ENCODE measurements at regions not wholly inside any gene's neighbourhood (a gene's known extent, or its start where the extent isn't known, plus 50 kb on each side); places are given as distances from the start of the nearest gene placed in this dataset.

DNA sequence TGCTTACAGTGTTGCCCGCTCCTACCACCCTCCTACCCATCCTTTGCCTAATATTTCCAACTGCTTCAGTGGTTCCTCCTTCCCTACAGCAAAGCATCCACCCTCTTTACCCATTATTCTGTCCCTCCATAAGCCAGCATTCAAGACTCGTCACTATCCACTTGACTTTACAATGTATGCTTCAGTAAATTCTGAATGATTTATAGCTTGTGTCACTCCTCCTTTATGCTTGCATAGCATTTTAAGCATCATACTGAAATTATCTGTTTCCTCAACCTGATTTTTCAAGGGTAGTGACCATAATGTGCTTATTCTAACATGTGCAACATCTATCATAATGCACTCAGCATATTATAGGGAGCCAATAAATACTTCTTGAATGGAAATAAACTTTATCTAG lies 365.5 kb downstream of the RAB28 start:
- DNase-seq, result no peak

DNA sequence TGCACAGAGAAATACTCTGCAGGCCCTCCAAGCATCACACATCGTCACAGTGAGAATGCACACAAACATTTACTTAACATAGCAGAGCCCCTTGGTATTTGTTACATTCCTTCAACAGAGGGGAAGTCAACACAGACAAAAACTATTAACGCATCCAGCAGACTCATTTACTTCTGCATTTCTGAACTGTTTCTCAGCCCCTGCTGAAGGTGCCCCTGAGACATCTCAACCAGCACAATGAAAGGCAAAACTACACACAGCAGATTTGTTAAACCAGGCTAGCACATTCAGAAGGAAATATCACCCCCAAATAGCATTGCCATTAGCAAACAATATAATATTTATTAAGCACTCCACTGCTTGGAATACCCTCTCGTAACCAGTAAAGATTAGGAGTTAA lies 367.0 kb downstream of the RAB28 start:
- no peak for DNase-seq

DNA sequence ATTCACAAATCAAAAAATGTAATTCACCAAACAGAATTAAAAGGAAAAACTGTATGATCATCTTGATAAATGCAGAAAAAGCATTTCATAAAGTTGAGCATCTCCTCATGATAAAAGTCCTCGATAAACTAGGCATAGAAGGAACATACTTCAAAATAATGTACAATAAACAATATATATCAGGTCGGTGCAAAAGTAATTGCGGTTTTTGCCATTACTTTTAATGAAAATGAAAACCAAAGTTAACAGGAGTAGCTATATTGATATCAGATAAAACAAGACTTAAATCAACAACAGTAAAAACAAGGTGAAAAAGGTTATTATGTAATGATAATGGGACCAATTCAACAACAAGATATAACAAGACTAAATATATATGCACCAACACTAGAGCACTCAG lies 372.1 kb downstream of the RAB28 start:
- no peak for DNase-seq

DNA sequence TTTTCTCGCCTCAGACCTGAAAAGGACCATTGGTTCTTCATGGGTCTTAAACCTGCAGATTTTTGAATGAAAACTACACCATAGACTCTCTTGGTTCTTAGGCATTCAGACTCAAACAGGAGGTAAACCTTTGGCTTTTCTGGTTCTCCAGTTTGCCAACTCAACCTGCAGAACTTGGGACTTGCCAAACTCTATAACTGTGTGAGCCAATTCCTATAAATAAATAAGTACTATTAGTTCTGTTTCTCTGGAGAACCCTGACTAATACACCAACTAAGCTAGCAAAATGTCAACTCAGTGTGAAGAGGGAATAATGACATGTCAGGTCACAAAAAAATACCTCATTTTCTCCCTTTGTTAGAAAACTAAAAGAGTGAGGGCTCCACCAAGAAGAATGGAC lies 374.6 kb downstream of the RAB28 start:
- DNase-seq, result no peak

DNA sequence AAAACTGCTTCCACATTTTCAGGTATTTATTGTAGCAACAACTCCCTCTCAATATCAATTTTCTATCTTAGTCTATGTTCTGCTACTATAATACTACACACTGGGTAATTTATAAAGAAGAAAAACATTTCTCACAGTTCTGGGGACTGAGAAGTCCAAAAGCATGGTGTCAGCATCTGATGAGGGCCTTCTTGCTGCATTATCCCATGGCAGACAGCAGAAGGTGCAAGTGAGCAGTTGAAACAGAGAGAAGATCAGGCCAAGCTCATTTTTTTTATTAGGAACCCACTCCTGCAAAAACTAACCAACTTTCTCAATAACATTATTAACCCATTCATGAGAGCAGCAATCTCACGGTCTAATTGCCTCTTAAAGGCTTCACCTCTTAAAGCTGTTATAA lies 376.0 kb downstream of the RAB28 start:
- no peak for DNase-seq

DNA sequence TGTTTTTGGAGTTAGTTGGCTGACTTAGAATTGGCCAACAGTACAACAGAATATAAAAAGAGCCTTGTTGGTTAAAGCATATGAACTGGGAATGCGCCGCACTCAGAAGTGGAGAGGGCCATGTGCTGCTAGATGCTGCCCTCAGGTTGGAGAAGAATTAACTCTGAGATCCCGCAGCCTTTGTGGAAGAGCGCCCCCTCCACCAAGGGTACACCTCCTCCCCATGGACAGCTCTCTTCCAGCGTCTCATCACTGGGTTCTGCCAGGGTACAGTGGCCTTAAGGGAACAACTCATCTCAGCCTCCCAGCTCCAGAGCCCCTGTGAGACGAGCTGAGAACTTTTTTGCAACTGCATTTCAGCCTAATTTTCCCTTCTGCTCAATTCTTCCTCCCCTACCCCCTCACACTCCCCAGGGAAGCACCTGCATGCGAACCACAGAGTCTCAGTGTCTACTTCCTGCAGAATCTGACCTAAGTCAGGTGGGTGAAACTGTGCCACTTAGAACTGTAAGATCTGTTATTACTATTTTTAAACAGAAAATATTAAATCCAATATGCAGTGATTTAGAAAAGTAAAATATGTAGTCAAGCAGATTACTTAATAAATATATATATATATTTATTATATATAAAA lies 380.6 kb downstream of the RAB28 start:
- DNase-seq, result no peak

DNA sequence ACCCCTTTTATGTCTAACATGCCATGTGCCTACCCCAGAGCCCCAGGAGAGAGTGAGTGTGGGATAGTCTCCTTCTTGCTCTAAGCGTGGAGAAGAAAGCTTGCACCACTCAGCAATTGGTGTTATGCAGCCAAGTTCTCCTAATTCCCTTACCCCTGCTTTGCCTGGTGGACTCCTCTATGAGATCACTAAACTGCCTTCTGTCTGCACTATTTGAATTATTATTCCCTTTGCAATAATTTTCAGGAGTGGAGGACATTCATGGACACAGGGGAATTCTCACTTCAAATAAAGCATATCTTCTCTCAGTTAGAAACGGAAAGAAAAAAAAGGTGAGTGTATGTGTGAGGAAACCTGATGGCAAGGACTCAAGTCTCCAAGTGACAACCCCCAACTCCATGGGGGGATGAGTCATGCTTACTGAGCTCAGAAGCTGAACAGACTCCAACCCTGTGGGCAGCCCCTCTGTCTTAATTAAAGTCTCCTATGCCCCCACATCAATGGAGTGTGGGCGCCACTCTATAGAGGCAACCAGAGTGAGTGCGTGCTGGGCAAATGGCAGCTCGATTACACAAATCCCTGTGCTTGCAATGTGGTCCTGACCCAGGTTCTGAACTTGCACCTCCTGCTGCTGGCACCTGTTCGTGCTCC lies 381.9 kb downstream of the RAB28 start:
- no peak for DNase-seq

DNA sequence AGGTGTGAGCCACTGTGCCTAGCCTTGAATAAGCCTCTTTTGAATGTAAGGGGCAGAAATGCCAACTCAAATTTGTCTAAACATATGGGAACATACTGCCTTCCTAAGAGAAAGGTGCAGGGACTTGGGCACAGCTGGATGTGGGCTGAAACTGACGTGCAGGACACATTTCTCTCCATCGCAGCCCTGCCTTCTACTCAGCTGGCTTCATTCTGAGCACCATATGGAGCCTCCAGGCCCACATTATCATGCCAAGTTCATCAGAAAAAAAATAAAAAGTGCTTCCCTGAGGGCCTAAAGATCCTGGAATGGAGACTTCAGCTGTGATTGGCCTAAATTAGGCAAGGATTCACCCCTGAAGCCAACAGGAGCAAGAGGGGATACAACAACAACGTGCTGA lies 386.2 kb downstream of the RAB28 start:
- no peak for DNase-seq

DNA sequence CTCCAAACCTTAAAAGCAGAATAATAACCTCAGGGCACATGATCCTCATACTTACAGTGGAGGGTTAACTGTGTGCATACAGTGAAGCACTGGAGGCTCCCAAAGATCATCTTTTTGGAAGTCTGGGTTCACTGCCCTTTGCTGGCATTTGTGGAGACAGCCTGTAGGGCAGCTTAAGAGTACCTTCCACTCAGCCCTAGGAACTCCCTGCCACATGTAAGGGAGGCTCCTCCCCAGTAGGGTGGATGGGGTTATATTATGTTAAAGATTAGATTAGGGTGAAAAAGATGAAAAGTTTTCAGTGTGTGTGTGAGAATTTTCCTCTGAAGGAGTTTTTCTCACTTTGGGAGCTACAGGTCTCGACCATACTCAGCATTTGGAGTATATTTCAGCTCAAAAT lies 388.4 kb downstream of the RAB28 start:
- no peak for DNase-seq

DNA sequence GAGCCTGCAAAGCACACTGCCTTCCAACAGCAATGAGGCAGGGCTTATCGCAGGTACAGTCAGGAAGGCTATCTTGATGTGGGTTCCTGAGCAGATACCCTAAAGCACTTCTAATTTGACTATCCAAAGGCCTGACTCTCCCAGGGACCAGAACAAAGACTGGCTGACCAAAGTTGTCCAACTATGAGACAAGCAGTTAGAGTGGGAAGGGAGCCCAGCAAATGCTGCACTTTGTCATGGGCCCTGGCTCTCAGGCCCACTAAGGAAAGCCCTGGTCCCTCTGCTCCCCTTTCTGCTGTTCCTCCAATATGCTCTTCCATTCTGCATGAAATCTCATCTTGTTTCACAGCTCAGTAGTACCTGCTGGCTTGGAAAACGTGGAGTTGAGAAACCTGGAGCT lies 391.0 kb downstream of the RAB28 start:
- DNase-seq, result no peak

DNA sequence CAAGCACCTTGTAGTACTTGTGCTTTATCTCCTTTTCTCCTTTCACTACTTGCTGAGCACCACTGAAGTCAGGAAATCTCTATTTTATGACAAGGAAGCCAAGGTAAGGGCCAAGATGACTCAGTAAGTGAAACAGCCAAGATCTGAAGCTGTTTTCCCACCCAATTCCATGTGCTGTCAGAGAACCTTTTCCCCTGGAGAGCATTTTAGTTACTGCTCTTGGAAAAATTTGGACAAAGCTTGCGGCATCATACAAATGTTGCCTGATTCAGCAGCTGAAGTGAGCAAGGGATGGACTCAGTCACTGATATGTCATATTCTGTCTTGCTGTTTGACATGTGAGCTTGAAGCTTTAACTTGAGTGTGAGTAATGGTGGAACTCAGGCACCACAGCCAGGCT lies 391.4 kb downstream of the RAB28 start:
- no peak for DNase-seq

DNA sequence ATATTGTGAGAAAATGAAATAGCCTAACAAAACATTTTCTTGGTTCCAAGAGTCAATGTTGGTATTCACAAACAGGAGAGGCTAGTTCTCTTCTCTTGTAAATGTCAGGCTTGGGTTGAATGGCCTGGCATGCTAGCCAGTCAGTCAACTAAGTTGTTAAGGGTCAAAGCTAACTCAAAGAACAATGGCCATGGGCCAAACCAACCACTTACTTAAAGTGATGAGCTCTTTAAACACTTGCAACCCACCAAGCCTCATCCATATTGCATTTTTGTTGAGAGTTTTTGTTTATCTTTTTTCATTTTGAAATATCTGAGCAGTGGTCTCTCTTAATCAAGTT lies 394.5 kb downstream of the RAB28 start:
- no peak for DNase-seq

DNA sequence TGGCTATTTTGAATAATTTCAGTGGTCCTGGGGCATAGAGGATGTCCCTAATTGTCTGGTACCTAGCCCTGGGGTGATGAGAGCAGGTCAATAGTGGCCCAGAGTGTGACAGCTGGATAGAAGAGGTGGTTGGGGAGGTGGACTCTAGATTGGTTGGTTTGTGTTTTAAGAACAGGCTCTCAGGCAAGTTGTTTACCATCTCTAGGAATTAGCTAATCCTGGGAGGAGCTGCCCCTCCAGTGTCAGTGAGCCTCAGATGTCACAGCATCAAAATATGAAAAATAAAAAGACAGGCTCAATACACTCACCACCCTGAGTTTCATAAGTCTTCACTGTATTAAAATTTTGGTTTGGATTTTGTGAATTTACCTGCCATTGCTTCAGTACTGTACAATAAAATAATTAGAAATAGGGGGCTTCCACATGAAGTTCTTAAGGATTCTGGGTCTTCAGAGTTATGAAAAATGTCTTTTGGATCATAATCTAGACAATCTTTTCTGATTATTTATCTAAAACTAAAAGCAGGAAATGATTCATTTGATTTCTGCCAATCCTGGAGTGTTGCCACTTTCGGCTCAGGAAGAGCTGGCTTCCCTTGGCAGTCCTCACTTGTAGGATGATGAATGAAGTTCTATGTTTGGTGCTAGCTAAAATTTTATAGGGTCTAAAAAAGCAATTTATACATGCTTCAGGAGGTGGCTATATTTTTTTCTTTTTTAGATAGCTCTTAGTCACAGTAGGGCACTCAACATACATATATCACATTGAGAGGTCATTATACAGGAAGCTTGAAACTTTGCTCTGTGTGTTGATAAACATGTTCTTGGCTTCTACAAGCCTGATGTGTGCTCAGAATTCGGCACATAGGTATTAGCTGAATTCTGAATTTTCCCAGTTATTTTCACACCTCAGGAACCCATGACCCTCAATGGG lies 395.1 kb downstream of the RAB28 start:
- no peak for DNase-seq

DNA sequence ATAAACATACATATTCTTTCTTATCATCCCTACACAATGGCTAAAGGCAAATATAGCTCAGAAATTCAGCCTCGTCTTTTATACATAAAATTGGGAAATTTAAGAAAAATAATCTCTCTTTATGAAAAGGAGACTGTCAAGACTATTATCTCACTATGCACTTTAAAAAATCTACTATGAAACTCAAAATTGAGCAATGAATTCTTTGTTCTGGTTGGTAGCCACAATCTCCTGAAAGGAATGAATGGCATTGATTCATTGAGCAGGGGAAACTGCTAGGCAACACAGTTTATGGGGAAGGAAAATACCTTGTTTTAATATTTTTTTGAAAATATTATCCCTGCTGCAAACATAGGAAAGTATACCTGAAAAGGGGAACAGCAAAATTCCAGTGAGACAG lies 397.1 kb downstream of the RAB28 start:
- DNase-seq, result no peak

DNA sequence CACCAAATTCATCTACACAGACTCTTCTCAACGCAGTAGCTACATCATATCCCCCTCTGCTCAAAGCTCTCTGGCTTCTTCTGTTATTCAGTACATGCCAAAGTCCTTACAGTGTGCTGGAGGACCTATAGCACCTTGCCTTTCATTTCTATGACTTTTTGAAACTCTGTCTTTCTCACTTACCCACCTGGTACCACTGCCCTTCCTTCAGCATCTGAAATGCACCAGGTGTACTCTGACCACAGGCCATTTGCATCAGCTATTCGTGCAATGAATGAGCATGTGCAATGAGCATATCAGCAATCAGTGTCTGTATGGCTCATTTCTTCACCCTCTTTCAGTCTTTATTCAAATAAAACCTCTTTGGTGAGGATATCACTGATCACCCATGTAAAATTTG lies 399.9 kb downstream of the RAB28 start:
- no peak for DNase-seq

DNA sequence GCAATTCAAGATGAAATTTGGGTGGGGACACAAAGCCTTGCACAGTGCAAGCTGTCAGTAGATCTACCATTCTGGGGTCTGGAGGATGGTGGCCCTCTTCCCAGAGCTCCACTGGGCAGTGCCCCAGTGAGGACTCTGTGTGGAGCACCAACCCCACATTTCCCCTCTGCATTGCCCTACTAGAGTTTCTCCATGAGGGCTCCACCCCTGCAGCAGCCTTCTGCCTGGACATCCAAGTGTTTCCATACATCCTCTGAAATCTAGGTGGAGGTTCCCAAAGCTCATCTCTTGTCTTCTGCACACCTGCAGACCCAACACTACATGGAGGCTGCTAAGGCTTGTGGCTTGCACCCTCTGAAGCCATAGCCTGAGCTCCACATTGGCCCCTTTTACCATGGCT lies 402.3 kb downstream of the RAB28 start:
- no peak for DNase-seq

DNA sequence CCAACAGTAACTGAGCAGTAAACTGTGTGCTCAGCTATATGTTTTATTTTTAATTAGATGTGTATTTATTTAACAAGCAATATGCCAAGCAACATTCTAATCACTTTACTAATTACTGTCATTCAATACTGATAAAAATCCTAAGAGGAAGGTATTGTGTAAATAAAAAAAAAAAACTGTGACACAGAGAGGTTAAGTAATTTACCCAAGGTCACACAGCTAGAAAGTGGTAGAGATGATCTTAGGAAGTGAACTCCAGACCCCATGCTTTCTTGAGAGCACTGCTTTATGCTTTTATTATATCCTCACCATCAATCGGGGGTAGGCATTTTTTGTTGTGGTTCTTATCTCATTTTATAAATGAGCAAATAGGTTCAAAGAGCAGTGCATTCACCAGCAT lies 417.1 kb downstream of the RAB28 start:
- no peak for DNase-seq

DNA sequence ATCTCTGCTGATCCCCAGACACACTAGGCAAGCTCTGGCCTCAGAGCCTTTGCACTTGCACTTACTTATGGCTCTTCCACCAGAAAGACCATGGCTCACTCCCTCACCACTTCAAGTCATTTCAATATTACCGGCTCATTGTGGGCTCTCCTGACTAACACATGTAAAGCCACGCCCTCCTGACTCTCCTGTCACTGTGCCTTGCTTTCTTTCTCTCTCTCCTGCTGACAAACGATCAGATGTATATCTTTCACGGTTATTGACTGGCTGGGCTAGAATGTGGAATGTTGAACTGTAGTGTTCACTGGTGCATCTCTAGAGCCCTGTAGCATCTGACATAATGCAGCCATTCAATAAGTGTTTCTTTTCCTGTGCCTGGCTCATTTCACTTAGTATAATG lies 425.1 kb downstream of the RAB28 start:
- DNase-seq, result no peak

DNA sequence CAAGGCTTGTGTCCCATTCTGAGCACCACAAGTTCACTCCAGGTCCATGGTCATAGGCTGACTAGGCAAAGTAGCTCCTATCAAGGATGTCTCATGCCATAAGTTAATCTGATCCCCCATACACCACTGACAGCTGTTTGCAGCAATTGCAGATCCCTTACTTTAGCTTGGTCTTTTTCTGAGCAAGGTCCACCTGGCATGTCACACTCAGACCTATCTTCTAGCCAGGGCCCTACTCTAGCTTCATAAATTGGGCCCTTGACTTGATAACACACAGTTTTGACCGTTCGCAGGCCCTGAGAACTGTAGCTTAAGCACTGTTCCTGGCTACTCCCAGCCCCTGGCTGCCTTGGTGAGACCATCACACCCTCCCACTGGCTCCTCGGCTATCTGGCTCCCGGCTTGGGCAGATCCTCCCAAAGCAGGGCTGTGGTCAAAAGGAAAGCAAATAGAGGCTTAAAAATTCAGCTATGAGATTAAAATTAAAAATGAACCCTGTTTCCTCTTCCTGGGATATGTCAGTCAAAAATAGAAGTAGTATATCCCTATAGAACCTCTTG lies 427.4 kb downstream of the RAB28 start:
- DNase-seq, result no peak

DNA sequence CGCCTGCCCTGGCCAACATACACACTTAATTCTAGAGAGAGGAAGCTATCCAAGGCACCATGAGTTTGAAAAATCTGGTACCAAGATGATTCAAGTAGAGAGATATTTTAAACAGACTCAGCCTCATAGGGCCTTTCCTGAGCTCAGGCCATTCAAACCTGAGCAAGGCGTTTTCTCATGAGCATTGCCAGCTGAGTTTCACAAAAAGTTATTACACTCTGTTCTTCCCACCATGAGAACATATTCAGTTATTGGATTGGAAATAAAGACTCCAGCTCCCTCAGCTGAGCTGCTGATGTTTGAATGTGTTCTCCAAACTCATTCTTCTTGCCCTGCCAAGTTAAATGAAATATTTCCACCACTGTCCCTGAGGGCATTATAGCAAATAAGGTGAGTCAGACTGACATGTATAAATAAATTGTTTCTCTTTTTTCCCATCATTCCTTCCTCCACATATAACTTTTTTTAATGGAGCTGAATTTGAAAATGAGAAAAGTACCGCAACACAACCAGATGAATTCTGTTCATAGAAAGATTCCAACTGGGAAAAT lies 429.6 kb downstream of the RAB28 start:
- DNase-seq, result no peak

DNA sequence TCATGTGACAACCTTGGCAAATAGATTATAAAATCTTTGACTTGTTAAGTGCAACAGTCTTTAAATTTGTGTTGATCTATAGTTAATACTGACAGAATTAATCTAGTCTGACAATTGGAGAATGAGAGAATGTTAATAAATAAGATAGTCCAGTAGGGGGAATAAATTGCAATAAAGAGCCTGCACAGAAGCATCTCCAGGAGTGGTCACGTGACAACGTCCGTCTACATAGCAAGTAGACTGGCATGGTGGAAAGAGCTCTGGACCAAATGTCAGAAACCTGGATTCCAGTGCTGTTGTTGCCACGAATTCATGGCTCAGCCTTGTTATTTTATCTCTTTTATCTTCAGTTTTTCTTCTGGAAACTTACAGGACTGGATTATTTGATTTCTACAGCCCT lies 436.5 kb downstream of the RAB28 start:
- no peak for DNase-seq

DNA sequence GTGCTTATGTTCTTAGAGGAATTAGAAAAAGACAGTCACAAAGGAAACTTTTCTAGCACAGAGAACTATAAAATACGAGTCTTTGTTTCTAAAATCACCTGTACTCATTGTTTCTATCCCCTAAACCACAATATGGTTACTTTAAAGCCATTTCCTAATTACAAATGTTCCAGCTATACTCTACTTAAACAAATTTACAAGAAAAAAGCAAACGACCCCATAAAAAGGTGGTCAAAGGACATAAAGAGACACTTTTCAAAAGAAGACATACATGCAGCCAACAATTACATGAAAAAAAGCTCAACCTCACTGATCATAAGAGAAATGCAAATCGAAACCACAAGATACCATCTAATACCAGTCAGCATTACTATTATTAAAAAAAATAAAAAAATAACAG lies 447.3 kb downstream of the RAB28 start:
- DNase-seq, result no peak

DNA sequence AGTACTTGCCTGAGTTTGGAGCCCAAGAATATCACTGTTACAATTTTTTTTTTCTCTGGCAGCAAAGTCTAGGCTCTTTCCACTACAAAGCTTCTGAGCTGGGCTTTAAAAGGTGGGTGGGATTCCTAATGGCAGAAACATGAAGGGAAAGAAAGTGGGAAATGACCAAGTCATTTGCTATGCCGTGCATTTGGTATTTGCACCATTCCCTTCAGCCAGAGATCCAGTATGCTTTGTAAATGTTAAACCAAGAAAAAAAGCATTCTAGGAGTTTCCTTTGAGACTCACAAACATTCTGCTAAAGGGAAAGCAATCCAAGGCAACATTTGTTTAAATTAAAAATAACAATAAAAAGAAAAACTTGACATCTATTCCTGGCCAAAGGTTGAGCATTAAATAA lies 451.2 kb downstream of the RAB28 start:
- no peak for DNase-seq
